OCI-LY1 (cell line): ENCODE measurements at regions not wholly inside any gene's neighbourhood (a gene's known extent, or its start where the extent isn't known, plus 50 kb on each side); places are given as distances from the start of the nearest gene placed in this dataset.

Experiments used
- H2AFZ ChIP-seq: fragments of 200-600 bp; sonication (generic), shearing (Covaris generic); 2 replicates; pipeline ENCODE4 v1.6.0; 2014; ENCODE audit warnings: antibody characterized with exemption, mild to moderate bottlenecking, low read length
- H3F3A ChIP-seq: fragments of 200-600 bp; sonication (generic), shearing (Covaris generic); 2 replicates; pipeline ENCODE4 v1.6.0; 2014; ENCODE audit warnings: mild to moderate bottlenecking, antibody characterized with exemption, low read length, moderate library complexity; ENCODE audit not compliant: insufficient read depth
- H3K27ac ChIP-seq: fragments of 200-600 bp; sonication (generic); 2 replicates; pipeline ENCODE4 v1.5.1; 2014; ENCODE audit warnings: low read length, mixed run types, mild to moderate bottlenecking, low read depth; ENCODE audit not compliant: poor library complexity, severe bottlenecking
- H3K27me3 ChIP-seq: fragments of 200-600 bp; sonication (generic); 2 replicates; pipeline ENCODE4 v1.6.0; 2014; ENCODE audit warnings: antibody characterized with exemption, mild to moderate bottlenecking, low read length, moderate library complexity; ENCODE audit not compliant: insufficient read depth
- H3K36me3 ChIP-seq: fragments of 200-600 bp; sonication (generic); 2 replicates; pipeline ENCODE4 v1.6.1; 2014; ENCODE audit warnings: mild to moderate bottlenecking, antibody characterized with exemption, low read length, moderate library complexity, mixed read lengths; ENCODE audit not compliant: insufficient read depth
- H3K4me1 ChIP-seq: fragments of 200-600 bp; sonication (generic); 2 replicates; pipeline ENCODE4 v1.5.1; 2014; ENCODE audit warnings: mild to moderate bottlenecking, low read length, moderate library complexity; ENCODE audit not compliant: insufficient read depth, severe bottlenecking
- H3K4me2 ChIP-seq: fragments of 200-600 bp; sonication (generic), shearing (Covaris generic); 2 replicates; pipeline ENCODE4 v1.6.1; 2014; ENCODE audit warnings: low read length
- H3K4me3 ChIP-seq: fragments of 200-600 bp; sonication (generic); 2 replicates; pipeline ENCODE4 v1.5.1; 2014; ENCODE audit warnings: low read length, low read depth, mild to moderate bottlenecking, mixed read lengths; ENCODE audit not compliant: poor library complexity, severe bottlenecking
- H3K79me2 ChIP-seq: fragments of 200-600 bp; shearing (Covaris generic); 2 replicates; pipeline ENCODE4 v1.6.1; 2016; ENCODE audit warnings: mixed run types, low read length, mixed read lengths; ENCODE audit not compliant: insufficient read depth
- H3K9ac ChIP-seq: fragments of 200-600 bp; sonication (generic), shearing (Covaris generic); 2 replicates; pipeline ENCODE4 v1.6.1; 2014; ENCODE audit warnings: mild to moderate bottlenecking, low read length, mixed read lengths
- H3K9me2 ChIP-seq: fragments of 200-600 bp; sonication (generic), shearing (Covaris generic); 2 replicates; pipeline ENCODE4 v1.6.1; 2014; ENCODE audit warnings: low read depth, mild to moderate bottlenecking, low read length, mixed read lengths
- H3K9me3 ChIP-seq: fragments of 200-600 bp; shearing (Covaris generic); 2 replicates; pipeline ENCODE4 v1.6.1; 2014; ENCODE audit warnings: low read length, mixed read lengths
- H4K20me1 ChIP-seq: fragments of 200-600 bp; sonication (generic), shearing (Covaris generic); 2 replicates; pipeline ENCODE4 v1.6.0; 2016; ENCODE audit warnings: mild to moderate bottlenecking, low read length; ENCODE audit not compliant: insufficient read depth
- CTCF ChIP-seq: fragments of 200-600 bp; sonication (generic), shearing (Covaris generic); IDR thresholded peaks from 2 replicates; pipeline ENCODE4 v1.5.1; 2017; ENCODE audit warnings: mild to moderate bottlenecking, antibody characterized with exemption, low read length, moderate library complexity, mixed read lengths
- EZH2 ChIP-seq: fragments of 200-600 bp; sonication (generic), shearing (Covaris generic); IDR thresholded peaks from 2 replicates; pipeline ENCODE4 v1.8.0; 2017; ENCODE audit warnings: borderline replicate concordance, mixed run types, mild to moderate bottlenecking, antibody characterized with exemption, low read length, moderate library complexity, mixed read lengths

GRCh38 chr6:14881398-14881797 lies 364.5 kb upstream of the JARID2 start:
- Histone ChIP-seq H3K4me1 (no peaks in the 10 kb centered on the region), H3K9ac (no peak overlapping the region), H3K36me3 (no peaks in the 10 kb centered on the region), H3K9me3 (no peaks in the 10 kb centered on the region), H3K4me2 (no peak overlapping the region), H3K27me3 (no peaks in the 10 kb centered on the region), H3K79me2 (no peaks in the 10 kb centered on the region), H4K20me1 (no peaks in the 10 kb centered on the region), H3F3A (no peaks in the 10 kb centered on the region), H2AFZ (no peak overlapping the region), H3K4me3 (no peak overlapping the region), H3K9me2 (no peaks in the 10 kb centered on the region), H3K27ac (no peak overlapping the region)
- TF ChIP-seq CTCF, result no peak
- no peak for TF ChIP-seq EZH2

GRCh38 chr6:14882394-14883026 lies 363.4 kb upstream of the JARID2 start:
- H4K20me1 ChIP-seq, result no peaks in the 10 kb centered on the region
- no peaks in the 10 kb centered on the region for H3K4me1 ChIP-seq
- H3K4me2 ChIP-seq, result no peak overlapping the region
- no peak overlapping the region for H3K27ac ChIP-seq
- H3K36me3 ChIP-seq, result no peaks in the 10 kb centered on the region
- H3K9ac ChIP-seq, result no peak overlapping the region
- H3K9me2 ChIP-seq, result no peaks in the 10 kb centered on the region
- H3K79me2 ChIP-seq, result no peaks in the 10 kb centered on the region
- no peaks in the 10 kb centered on the region for H3K9me3 ChIP-seq
- TF ChIP-seq CTCF, result no peak
- no peak for TF ChIP-seq EZH2
- H3F3A ChIP-seq, result no peaks in the 10 kb centered on the region
- H3K4me3 ChIP-seq, result no peak overlapping the region
- H2AFZ ChIP-seq, result no peak overlapping the region
- H3K27me3 ChIP-seq, result no peaks in the 10 kb centered on the region

- no peaks in the 10 kb centered on the region for H4K20me1 ChIP-seq
- no peaks in the 10 kb centered on the region for H3K4me1 ChIP-seq
- no peaks in the 10 kb centered on the region for H3K79me2 ChIP-seq
- H3K4me3 ChIP-seq, result no peak overlapping the region
- H3K9me2 ChIP-seq, result no peaks in the 10 kb centered on the region
- H3K27me3 ChIP-seq, result no peaks in the 10 kb centered on the region
- H3K4me2 ChIP-seq, result no peak overlapping the region
- H3F3A ChIP-seq, result no peaks in the 10 kb centered on the region
- H3K27ac ChIP-seq, result no peak overlapping the region
- no peaks in the 10 kb centered on the region for H3K9me3 ChIP-seq
- H3K36me3 ChIP-seq, result no peaks in the 10 kb centered on the region
- no peak overlapping the region for H2AFZ ChIP-seq
- TF ChIP-seq CTCF (no peak), EZH2 (no peak)
- no peak overlapping the region for H3K9ac ChIP-seq
Observed at GRCh38 chr6:14883921-14884320, 361.9 kb upstream of the JARID2 start.
